Body of pancreas (tissue), 4 donors: ENCODE measurements at regions not wholly inside any gene's neighbourhood (a gene's known extent, or its start where the extent isn't known, plus 50 kb on each side); places are given as distances from the start of the nearest gene placed in this dataset.

Experiments used
- POLR2A ChIP-seq, 3 donors: fragments of 450-650 bp; IDR thresholded peaks; one replicate each; pipeline ENCODE4 v1.6.1; 2016; ENCODE audit warnings: antibody characterized with exemption in 3 of 3, mild to moderate bottlenecking in 2 of 3
- TF ChIP-seq, protein P1 (sequence below), 7 experiments: fragments of 450-650 bp in 4 of 7; fragments of 200-600 bp in 3 of 7; sonication (generic) in 3 of 7; IDR thresholded peaks; one replicate each; pipeline ENCODE4 v1.5.1; 2016 to 2019; ENCODE audit warnings: antibody characterized with exemption in 7 of 7

DNA sequence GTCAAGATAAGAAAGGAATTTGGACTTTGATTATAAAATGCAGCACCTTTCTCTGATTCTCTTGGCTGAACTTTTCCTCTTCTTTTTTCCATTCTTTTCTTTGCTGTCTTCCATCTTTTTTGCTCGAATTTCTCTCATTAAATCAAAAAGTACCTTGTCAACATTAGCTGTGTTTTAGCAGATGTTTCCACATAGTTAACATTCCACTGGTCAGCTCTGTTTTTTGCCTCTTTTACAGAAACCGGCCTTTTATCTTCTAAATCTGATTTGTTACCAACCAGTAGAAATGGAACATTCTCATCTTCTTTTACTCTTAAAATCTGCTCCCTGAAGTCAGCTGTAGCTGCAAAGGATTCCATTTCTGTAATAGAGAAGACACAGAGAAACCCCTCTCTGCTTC, 71.1 kb upstream of the SYT1 start:
- TF ChIP-seq, protein P1, sequence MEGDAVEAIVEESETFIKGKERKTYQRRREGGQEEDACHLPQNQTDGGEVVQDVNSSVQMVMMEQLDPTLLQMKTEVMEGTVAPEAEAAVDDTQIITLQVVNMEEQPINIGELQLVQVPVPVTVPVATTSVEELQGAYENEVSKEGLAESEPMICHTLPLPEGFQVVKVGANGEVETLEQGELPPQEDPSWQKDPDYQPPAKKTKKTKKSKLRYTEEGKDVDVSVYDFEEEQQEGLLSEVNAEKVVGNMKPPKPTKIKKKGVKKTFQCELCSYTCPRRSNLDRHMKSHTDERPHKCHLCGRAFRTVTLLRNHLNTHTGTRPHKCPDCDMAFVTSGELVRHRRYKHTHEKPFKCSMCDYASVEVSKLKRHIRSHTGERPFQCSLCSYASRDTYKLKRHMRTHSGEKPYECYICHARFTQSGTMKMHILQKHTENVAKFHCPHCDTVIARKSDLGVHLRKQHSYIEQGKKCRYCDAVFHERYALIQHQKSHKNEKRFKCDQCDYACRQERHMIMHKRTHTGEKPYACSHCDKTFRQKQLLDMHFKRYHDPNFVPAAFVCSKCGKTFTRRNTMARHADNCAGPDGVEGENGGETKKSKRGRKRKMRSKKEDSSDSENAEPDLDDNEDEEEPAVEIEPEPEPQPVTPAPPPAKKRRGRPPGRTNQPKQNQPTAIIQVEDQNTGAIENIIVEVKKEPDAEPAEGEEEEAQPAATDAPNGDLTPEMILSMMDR (IDR thresholded peaks at IDR 0.05) = no peak
- no peak for TF ChIP-seq POLR2A (IDR thresholded peaks at IDR 0.05)
